Adrenal gland (tissue), 5 donors: ENCODE measurements at regions not wholly inside any gene's neighbourhood (a gene's known extent, or its start where the extent isn't known, plus 50 kb on each side); places are given as distances from the start of the nearest gene placed in this dataset.

Source experiments
- POLR2A ChIP-seq, 2 donors: fragments of 450-650 bp; IDR thresholded peaks; one replicate each; pipeline ENCODE4 v1.6.1; 2017; ENCODE audit warnings: antibody characterized with exemption in 2 of 2, mild to moderate bottlenecking in 2 of 2, moderate library complexity in 1 of 2
- TF ChIP-seq, protein P1 (sequence below), 6 experiments: fragments of 450-650 bp in 4 of 6; fragments of 200-600 bp in 2 of 6; sonication (generic) in 1 of 6; IDR thresholded peaks; 1 replicate in 5 of 6; 2 replicates in 1 of 6; pipeline versions ENCODE4 v1.5.1 to v1.8.0; 2016 to 2021; ENCODE audit warnings: antibody characterized with exemption in 6 of 6, mild to moderate bottlenecking in 2 of 6, moderate library complexity in 1 of 6
- donor health status: DM: no; HTN: no; CAD: no.

DNA sequence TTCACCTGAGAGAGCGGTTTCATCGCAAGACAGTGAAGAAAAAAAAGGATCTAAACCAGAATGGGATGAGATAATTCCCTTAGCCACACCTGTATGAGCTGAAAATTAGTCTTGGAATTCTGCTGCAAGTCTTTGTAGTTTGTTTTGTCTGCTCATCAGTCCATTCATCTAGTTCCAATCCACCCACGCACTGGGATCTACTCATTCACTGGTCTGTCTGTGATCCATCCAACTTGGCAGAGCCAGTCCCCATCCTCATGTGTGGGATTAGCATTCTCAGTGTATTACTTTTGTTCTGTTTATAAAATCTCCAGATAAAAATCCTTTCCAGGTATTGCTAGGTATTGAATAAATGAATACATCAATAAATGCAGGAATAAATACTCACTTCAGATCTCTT, 266.5 kb upstream of the USP24 start:
- TF ChIP-seq, protein P1, sequence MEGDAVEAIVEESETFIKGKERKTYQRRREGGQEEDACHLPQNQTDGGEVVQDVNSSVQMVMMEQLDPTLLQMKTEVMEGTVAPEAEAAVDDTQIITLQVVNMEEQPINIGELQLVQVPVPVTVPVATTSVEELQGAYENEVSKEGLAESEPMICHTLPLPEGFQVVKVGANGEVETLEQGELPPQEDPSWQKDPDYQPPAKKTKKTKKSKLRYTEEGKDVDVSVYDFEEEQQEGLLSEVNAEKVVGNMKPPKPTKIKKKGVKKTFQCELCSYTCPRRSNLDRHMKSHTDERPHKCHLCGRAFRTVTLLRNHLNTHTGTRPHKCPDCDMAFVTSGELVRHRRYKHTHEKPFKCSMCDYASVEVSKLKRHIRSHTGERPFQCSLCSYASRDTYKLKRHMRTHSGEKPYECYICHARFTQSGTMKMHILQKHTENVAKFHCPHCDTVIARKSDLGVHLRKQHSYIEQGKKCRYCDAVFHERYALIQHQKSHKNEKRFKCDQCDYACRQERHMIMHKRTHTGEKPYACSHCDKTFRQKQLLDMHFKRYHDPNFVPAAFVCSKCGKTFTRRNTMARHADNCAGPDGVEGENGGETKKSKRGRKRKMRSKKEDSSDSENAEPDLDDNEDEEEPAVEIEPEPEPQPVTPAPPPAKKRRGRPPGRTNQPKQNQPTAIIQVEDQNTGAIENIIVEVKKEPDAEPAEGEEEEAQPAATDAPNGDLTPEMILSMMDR (IDR thresholded peaks at IDR 0.05) = no peak
- no peak for TF ChIP-seq POLR2A (IDR thresholded peaks at IDR 0.05)
